Esophagus muscularis mucosa (tissue), 4 donors: ENCODE measurements at regions not wholly inside any gene's neighbourhood (a gene's known extent, or its start where the extent isn't known, plus 50 kb on each side); places are given as distances from the start of the nearest gene placed in this dataset.

Source experiments
- CTCF ChIP-seq, 3 experiments: fragments of 200-600 bp in 2 of 3; fragments of 450-650 bp in 1 of 3; sonication (generic) in 2 of 3; IDR thresholded peaks; one replicate each; pipeline ENCODE4 v1.5.1; 2017 to 2019; ENCODE audit warnings: antibody characterized with exemption in 3 of 3, mild to moderate bottlenecking in 2 of 3, moderate library complexity in 1 of 3
- EP300 ChIP-seq: sonication (generic); formaldehyde crosslinking; IDR thresholded peaks from one replicate; pipeline ENCODE4 v1.6.1; 2017; ENCODE audit warnings: antibody characterized with exemption
- POLR2AphosphoS5 ChIP-seq, 2 donors: sonication (generic); formaldehyde crosslinking; IDR thresholded peaks; one replicate each; pipeline ENCODE4 v1.6.1; 2017; ENCODE audit warnings: antibody characterized with exemption in 2 of 2

DNA sequence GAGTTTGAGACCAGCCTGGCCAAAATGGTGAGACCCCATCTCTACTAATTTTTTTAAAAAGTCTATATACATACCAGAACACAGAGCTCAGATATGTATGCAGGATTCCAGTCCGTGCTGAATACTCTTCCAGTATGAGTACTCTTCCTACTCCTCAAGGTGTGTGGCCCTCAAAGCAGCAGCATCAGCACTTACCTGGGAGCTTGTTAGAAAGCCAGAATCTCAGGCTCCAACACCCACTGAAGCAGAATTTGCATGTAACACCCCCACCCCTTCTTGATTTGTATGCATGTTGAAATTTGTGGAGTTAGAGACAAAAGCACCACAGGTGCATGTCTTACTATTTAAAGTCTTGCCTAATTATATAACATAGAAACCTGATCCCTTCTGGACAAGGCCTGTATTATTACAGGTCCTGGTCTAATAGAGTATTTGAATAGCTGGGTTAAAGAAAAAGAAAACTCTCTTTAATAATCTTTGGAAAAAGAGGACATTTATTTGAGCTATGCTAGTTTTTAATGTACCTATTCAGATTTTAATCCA is 50.3 kb upstream of the NFE2L2 start:
- TF ChIP-seq CTCF (IDR thresholded peaks at IDR 0.05) (no peak), POLR2AphosphoS5 (IDR thresholded peaks at IDR 0.05) (no peak), EP300 (no peak)
